C1 segment of cervical spinal cord (tissue), 14 donors: ENCODE measurements at regions not wholly inside any gene's neighbourhood (a gene's known extent, or its start where the extent isn't known, plus 50 kb on each side); places are given as distances from the start of the nearest gene placed in this dataset.
A peak's percentile ranks its signal among the peaks of the same experiment; 100 is the strongest.

Experiments
- DNase-seq, 14 donors: peaks; one replicate each; lab custom pipeline; 2025; lab: John Stamatoyannopoulos, UW

- no peak for DNase-seq
These were observed 51.8 kb upstream of the PNRC1 start for GRCh38 chr6:89028774-89029173.

GRCh38 chr6:89027756-89028155 lies 52.8 kb upstream of the PNRC1 start:
- DNase-seq: no peak

GRCh38 chr6:89026151-89026550 lies 54.4 kb upstream of the PNRC1 start:
- no peak for DNase-seq

GRCh38 chr6:89025633-89026032 lies 54.9 kb upstream of the PNRC1 start:
- no peak for DNase-seq

GRCh38 chr6:89024456-89024855 lies 56.1 kb upstream of the PNRC1 start:
- no peak for DNase-seq

- DNase-seq: peak in 1 of 14 donors; percentile 25
These were observed 56.7 kb upstream of the PNRC1 start for GRCh38 chr6:89023591-89024441.

- no peak for DNase-seq
These were observed 57.8 kb upstream of the PNRC1 start for GRCh38 chr6:89022798-89023197.

- DNase-seq: no peak
These were observed 58.2 kb upstream of the RNGTT start for GRCh38 chr6:89021629-89022028.

- no peak for DNase-seq
These were observed 52.6 kb upstream of the RNGTT start for GRCh38 chr6:89015971-89016370.

GRCh38 chr6:89013438-89013837 lies 50.0 kb upstream of the RNGTT start:
- no peak for DNase-seq
